Stimulated activated naive CD4-positive, alpha-beta T cell treated with Interleukin-2 at 50 U/mL for 16 hours (primary cell): ENCODE measurements at regions not wholly inside any gene's neighbourhood (a gene's known extent, or its start where the extent isn't known, plus 50 kb on each side); places are given as distances from the start of the nearest gene placed in this dataset.
A peak's percentile ranks its signal among the peaks of the same experiment; 100 is the strongest.

Experiments used
- DNase-seq: peaks from one replicate; lab custom pipeline; 2025; lab: John Stamatoyannopoulos, UW

DNA sequence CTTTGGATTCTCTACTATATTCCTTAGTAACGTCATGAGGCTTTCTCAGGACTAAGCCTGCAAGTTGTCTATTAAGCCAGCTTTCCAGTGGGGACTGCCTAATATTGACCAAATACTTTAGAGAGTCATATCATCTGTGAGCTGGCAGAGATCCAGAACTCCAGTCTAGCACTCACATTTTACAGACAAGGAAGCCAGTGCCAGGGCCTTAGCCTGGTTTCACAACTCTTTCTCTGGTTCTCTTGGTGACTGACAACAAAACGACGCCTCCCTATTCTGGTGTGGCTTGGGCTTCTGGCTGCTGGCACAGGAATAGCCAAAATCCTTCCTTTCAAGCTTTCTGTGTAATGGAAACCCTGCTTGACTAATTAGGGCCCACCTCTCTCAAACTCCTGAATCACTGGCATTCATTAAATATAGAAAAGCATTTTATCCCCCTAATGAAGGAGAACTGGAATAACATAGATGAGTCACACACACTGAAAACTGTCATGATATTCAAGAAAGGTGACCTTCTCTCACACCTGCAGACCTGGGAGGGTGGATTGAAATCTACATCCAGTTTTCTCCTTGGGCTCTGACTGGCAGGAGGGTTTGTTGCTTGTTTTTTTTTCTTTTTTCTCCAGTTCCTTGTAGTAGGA, 75.2 kb upstream of the UBL3 start:
- DNase-seq: no peak

DNA sequence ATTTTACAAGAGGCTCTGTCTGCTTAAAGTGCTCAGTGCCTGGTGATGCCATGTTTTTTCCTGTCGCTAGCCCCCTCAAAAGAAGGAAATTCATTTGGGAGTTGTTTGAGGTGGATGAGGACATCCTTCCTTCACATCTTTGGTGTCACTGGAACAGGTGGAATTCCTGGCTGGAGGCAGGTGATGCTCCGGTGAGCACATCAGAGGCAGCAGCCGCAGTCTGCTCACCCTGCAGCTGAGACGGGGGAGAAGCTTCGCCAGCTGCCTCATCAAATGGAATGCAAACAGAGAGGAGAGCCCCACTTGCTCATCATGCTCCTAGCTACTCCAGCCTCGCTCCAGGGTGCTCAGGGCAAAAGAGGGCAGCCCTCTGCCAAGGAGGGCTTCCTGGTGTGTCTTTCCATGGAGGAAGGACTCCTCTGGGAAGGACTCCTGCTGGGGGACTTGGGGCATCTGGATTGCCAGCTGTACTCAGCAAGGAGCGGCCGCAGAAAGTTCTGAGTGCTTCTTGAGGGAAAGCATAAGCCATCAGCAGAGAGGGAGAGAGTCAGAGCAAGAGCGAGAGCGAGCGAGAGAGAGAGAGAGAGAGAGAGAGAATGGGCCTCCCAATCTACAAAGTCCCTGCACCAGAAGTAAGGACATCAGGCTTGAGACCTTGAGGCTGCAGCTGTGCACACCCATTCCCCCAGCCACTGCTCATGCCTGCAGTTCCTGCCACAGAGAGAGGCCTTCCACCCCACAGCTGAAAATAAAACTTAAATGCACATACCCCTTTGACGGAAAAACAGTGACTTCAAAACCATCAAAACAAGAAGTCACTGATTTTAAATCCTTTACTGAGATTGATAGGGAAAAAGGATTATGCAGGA, 74.3 kb upstream of the UBL3 start:
- DNase-seq: no peak

DNA sequence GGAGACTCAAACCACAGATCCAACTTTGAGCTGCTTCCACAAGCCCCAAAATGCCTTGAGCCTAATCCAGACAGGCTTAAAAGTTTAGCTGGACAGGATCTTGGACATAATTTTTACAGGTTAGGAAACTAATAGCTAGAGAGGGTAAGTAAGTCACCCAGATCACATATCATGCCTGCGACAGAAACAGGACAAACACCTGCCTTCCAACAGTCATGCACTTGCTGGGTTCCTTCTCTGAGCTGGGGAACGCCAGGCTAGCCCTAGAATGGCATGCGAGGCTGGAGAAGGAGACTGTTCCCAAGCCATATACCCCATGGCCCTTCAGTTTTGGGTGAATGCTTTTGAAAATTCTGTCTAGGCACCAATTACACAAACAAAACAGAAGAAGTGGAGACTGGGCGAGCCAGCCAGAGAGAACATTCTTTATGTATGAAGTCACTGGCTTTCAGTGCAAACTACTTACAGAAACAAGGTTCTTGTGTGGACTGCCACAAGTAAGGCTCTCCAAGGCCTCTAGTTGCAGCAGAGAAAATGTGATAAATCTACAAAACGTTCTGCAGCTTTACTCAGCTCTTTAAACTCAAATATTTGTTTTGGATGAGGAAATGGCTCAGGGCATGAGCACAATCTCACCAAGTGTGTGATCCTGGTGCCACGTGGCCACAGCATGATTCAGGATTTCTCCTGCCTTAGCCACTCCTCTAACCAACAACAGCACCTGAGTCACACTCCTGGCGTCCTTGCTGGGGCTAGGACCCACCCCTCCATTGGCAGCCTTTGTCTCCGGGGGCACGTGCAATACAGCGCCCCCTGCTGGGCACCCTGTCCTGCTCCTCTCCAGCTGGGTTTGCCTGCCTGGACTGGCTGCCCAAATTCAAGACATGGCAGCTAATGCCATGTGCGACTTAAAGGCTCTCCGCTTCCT, 73.4 kb upstream of the UBL3 start:
- peak; percentile 57 for DNase-seq

DNA sequence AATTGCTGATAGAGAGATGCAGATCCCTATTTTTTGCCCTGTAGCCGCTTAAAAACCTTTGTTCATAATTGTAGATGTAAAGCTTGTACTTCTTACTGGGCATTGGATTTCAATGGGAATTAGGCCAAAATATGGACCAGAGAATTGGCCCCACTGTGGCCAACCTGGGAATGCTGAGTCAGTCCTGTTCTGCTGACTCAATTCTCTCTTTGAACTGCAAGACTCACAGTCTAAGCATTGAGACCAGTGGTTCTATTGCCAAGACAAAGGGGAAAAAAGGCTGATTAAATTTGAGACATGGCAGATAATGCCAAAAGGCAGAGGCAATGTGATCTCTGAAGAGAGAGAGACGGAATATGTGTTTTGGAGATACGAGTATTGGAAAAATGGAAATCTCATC, 72.5 kb upstream of the UBL3 start:
- DNase-seq: no peak

DNA sequence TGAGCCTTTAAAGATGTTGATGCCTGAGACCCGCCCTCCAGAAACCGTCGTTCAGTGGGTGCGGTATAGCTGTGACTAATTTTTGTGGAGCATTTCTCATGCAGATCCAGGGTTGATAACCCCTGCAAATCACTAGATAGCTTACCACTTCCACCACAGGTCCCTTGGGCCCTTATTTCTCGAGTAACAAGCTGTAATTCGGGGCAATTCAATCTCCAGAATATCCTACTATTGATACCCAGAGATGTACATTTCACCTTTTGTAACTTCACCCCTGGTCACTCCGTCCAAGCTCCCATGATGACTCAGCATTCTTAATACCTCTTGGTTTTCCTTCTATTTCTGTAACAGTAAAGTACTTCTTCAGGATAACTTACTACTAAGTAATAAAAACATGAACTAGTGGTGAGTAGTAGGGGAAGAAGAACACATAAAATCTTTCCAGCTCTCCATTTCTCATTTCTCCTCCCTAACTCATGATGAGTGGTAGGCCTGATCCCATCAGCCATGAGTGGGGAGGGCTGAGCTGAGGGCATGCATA, 71.9 kb upstream of the UBL3 start:
- no peak for DNase-seq

DNA sequence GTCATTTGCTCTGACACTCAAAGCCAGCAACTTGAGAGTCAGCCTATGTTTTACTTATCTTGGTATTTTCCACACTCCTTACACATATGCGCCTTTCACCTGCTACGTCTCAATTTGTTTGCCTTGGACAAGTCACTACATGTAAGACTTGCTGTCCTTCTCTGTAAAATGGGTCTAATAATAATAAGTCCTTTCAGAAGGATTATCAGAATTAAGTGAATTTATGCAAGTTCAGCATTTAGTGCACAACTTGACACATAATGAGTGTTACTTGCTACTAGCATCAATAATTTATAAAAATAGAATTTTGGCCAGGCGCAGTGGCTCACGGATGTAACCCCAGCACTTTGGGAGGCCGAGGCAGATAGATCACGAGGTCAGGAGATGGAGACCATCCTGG, 71.1 kb upstream of the UBL3 start:
- DNase-seq: no peak

DNA sequence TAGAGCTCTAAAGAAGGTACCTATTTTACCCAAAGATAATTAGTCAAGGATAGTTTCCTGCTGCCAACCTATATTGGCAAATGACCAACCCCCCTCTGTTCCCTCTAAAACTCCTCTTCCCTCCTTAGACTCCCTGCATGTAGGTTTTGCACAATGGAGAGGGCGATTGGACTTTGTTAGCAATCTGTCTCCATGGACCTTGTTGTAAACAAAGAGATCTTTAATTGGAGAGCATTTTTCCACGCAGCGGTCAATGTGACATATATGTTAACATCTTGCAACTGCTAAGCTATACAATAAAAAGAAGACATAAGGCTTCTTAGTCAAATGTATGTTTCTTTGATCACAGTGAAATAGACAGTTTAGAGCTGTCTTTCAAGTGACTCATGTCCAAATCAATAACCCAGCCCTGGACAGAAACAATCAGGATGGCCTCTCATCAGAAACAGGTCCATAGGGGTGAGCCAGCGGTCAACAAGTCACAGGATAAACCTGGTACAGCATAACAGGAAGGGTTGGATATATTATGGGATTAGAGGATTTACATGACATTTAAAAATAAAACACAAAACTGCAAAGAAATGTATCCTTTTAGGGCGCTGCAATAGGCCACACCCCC, 69.7 kb upstream of the UBL3 start:
- DNase-seq: no peak

DNA sequence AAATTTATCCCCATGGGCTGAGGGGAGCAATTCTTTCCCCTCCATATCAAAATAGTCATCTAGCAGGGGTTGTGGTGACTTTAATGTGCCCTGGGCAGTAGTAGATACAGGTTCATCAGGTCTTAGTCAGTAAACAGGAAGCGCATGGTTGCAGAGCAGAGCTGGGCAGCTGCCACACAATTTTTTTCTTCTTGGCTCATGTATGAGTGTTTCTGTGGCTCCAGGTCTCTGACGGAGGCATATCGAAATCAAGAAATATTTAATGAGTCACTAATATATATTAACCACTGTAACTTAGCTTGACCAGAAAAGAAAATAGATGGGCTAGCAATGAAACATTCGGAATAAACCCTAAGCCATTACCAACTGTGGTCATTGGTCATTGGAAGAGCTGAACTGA, 68.4 kb upstream of the UBL3 start:
- DNase-seq: no peak

DNA sequence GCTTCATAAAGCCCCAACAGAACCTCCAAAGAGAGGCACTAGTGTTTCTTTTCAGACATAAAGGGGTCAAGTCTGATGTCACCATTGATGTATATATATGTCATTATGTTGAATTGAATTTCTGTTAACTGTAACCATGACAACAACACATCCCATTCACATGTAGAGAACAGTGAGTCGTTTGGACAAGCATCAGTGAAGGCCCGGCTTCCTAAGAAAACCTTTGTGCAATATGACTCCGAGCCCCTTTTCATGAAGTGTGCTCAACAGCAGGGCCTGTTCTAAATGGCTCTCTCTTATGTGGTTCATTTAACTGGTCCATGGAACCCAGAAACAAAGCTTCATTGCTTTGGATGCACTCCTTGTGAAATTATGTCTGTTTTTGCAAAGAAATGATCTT, 67.2 kb upstream of the UBL3 start:
- no peak for DNase-seq

DNA sequence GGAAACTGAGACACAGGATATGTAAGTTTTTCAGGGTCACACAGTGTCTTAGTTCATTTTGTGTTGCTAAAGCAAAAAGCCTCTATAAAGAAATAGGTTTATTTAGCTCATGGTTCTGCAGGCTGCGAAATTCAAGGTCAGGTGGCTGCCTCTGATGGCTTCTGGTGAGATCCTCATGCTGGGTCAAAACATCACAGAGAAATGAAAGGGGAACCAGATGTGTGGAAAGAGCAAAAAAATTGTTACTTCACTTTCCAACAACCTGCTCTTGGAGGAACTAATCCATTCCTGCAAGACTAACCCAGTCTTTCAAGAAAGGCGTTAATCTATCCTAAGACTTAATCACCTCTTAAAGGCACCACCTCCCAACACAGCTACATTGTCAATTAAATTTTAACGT, 64.2 kb upstream of the UBL3 start:
- no peak for DNase-seq

DNA sequence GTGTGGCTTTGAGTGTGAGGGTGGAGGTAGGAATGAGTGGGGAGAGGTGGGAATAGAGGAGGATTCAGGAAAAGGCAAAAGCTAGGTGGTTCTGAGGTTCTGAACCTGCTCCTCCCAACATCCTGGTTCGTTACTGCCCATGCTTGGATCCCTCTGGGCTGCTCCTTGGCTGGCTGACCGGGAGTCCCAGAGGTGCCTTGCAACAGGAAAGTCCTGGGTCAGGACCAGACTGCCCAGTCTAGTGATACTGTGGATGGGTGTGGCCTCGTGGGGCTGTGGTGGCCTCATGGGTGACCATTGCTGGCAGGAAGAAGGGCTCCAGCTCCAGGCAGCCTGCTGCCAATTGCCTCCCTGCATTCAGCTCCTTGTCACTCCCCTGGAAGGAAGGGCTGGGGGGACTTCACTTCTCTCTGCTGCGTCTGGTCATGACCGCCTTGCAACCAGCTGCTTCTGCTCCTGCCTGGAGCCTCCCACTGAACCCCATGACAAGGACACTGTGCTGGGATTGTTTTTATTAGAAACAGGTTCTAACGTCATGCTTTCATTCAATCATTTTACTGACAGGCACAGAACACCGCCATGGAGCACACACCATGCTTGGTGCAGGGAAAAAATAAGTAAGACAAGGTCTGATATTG, 61.5 kb upstream of the UBL3 start:
- DNase-seq: no peak

DNA sequence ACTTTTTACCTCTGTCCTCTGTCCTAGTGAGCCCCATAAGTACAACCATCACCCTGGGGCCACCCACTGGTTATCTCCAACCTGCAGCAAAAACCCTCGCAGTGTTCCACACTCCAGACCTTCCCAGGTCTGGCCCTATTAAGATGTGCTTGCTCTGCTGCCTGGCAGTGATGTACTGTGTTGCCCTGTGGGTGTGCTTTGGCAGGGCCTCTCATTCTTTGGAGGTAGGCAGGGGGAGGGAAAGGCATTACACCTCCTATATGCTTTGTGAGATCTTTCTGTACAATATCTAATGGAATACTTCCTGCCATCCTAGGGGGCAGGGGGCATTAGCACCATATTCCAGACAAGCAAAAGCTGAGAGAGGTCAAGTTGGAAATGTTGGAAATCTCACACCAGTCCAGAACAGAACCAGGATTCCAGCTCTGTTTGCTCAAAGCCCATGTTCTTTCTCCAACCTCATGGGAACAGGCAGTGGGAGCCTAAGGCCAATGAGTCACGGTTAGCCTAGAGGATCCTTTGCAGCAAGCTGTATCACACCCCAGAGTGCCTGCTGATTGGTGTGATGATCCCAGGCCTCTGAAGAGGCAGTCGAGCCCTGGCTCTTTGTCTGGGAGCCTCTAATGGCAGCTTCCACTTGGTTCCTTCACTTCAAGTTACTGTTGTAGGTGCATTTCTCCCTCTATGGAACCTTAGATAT, 59.7 kb upstream of the UBL3 start:
- no peak for DNase-seq

DNA sequence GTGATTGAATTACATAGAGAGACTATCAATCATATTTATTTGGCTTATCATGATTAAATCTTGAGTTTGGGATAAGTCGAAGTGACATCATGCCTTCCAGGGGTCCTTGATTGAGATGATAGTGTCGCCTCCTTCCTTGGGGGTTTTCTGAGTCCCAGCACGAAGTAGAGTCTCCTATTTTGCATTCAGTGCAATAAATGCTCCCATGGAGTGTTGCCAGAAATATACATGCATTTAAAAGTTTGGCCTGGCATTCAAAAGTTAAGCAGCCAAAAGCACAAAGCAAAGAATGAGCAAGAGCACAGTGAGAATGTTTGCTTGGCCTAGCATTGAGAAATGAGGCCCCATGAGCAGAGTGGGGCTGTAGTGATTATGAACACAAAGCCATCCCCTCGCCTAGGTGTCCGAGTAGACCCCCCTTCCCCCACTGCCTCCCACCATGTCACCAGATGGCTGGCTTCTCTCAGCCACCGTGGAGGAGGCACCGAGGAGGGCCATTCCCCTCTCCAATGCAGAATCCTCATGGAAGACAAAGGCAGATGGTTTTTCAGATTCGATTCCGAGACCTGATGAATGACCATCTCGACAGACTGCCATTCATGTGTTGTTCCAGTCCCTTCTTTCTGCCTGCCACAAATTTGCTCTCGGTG, 58.8 kb upstream of the UBL3 start:
- DNase-seq: no peak

DNA sequence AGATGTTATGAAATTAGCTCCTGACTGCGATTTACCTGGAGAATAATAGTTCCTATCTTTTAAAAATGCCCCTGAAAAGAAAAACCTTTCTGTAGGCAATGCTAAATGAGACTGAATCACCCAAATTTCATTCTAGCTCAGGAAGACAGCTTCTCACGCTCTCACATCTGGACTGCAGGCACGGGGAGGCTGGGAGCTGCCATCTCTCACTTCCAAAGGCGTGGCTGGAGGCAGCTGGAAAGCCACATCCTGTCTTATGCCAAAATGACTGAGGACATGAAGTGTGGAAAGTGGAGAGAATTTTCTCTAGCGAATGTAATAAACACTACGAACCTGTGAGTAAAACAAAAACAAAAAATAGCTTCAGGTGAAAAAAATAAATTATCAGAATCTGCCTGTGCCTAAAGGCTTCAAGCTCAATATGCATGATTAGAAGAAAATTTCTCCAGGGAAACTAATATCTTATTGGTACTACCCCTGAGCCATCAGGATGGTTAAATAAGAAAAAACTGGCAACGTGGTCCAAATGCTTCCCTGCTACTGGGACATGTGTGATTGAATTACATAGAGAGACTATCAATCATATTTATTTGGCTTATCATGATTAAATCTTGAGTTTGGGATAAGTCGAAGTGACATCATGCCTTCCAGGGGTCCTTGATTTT, 58.1 kb upstream of the UBL3 start:
- DNase-seq: no peak

DNA sequence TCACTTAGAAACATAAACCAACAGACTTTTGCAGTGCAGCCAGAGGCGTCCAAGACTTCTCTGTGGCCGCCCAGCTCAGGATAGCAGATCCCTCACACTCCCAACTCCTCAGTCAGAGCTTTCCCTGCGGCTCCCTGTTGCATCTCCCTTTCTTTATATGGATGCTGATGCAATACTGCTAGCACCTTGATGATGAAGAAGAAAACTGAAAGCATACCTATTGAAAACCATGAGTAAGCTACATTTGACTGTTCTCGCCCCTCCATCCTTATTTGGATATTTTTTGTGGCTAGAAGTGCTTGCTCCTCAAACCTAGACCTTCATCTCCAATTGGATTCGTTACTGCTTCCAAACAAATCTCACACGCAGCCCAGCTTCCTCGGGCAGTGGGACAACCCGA, 57.3 kb upstream of the UBL3 start:
- DNase-seq: no peak

DNA sequence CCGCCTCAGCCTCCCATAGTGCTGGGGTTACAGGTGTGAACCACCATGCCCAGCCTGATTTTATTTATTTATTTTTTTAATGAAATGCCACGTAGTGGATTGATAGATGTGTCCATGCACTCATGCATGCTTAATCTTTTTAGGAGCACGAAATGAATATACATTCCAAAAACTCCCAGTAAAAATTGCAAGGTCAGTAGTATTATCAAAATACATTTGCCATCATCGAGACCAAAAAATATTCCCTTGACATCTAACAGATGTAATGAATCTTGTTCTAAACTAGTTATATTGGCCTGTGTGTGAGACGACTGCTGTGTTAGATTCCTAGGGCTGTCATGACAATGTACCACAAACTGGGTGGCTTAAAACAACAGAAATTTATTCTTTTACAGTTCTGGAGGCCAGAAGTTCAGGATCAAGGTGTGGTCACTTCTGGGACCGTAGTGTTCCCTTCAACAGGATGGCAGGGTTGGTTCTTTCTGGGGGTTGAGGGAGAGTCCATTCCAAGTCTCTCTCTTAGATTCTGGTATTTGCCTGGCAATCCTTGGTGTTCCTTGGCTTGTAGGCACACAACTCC, 56.1 kb upstream of the UBL3 start:
- DNase-seq: no peak

DNA sequence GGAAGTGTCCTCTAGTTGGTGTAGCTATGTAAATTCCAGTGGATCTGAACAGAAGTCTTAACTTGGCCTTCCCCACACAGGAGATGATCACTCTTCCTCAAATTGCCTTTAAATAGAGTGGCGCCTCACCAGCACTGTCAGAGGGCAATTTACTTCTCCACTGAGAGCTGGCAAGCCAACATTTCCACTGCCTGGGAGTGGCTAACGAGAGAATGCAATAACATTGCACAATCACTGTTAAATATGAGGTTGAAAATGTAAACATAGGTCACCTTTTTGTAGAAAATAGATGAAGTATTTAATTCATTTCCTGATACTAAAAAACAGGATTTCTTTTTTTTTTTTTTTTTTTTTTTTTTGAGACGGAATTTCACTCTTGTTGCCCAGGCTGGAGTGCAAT, 55.4 kb upstream of the UBL3 start:
- DNase-seq: no peak

DNA sequence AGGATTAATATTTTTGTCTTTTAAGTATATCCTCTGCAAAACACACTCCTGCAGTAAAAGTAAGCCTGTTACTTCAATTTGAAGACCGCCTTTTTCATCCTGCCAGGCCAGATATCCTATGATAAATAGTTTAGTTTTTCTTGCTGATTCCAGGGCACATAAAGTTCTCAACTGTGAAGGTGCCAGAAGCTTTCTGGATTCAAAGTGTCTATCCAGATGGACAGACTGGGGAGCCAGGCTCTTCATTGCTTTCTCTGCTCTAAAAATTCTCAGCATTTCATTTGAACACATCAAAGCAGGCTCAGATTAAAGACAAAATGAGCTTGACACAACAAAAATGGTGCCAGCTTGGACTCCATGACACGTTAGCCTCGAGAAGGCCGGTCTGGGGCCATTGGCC, 53.6 kb upstream of the UBL3 start:
- DNase-seq: no peak

DNA sequence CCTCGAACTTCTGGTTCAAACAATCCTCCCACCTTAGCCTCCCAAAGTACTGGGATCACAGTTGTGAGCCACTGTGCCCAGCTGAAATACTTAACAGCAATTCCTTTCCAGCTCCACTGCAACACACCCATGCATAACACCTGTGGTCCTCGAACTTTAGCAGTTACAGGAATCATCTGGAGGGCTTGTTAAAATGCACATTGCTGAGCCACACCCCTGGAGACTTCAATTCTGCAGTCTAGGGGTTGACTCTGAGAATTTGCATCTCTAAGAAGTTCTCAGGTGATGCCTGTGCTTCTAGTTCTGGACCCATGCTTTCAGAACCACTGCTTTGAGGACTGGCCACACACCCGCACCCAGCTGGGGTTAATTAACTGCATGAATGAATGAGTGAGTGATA, 53.1 kb upstream of the UBL3 start:
- no peak for DNase-seq
